NCI-H774 (cell line): ENCODE measurements at regions not wholly inside any gene's neighbourhood (a gene's known extent, or its start where the extent isn't known, plus 50 kb on each side); places are given as distances from the start of the nearest gene placed in this dataset.

ENCODE experiments used
- DNase-seq: peaks from one replicate; lab custom pipeline; 2025; lab: John Stamatoyannopoulos, UW

DNA sequence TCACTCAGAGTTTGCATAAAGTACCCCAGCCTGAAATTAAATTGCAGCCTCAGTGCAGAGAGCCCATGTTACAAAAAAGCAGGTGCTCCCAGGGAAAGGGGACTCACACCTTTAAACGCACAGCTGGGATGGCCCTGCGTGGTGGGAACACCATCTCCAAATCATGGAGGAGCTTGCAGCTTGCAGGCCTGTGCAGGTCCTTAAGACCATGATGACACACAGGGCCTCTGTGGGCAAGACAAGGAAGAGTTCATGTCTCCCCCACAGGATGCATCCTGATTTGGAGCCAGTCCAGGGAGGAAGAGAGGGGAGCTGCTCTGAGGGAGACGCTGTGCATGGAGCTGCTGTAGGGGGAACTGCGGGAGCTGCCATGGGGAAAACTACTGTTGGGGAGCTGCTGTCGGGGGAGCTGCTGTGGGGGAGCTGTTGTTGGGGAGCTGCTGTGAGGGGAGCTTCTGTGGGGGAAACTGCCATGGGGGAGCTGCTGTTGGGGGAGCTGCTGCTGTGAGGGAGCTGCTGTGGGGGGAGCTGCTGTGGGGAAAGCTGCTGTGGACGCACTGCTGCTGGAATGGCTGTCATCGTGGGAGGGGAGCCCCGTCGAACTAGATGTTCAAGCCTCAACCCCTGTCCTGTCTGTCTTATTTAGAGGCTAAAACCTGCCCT, 113.9 kb downstream of the MATN1 start:
- no peak for DNase-seq

DNA sequence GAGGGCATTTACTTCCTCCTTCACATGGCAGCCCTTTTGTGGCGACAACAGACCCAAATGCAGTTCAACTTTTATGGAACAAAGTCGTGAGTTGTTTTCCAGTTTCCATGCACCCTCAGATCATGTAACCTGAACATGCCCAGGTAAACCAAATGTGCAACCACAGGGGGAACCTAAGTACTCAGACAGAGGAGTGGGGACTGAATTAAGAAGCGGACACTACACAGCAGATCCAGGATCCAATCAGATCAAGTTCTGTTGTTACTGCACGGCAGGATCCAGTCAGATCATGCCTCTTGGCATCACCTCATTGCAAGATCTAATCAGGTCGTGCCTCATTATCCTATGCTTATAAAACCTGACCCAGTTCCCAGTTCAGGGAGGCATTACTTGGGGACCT, 115.7 kb downstream of the MATN1 start:
- no peak for DNase-seq

DNA sequence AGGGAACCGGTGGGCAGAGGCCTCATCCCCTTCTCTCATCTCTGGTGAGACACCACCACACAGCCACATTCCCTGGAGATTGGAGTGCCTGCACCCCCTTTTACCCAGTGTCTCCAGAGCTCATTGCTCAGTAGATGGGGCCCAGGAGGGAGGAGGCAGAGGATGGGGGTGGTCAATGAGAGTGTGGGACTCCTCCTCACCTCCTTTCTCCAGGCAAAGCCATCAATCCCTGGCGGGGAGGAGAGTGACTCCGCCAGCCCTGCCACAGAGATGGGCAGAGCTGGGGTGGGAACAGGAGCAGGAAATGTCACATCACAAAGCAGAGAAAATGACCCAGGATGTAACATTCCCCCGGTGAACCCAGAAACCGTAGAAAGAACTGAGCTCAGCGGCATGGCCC, 117.2 kb downstream of the MATN1 start:
- no peak for DNase-seq

DNA sequence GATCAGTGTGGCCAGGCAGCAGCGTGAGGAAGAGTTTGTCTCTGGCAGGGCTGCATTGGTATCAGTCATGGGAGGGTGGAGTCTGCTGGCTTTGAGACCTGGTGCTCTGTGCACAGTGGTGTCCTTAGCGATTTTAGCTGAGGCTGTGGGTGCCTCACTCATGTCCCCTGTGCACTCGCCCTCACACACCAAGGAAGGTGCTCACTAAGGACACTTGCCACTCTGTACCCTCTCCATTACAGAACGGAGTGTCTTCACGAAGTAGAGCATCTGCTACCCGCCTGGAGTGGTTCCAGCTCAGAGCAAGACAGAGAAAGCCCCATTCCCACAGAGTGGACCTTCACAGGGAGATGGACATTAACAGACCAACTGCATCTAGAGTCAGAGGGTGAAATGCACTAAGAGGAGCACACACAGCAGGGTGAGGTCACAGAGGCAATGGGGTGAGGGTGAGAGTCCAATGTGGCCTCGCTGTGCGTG, 117.9 kb downstream of the MATN1 start:
- DNase-seq: no peak

DNA sequence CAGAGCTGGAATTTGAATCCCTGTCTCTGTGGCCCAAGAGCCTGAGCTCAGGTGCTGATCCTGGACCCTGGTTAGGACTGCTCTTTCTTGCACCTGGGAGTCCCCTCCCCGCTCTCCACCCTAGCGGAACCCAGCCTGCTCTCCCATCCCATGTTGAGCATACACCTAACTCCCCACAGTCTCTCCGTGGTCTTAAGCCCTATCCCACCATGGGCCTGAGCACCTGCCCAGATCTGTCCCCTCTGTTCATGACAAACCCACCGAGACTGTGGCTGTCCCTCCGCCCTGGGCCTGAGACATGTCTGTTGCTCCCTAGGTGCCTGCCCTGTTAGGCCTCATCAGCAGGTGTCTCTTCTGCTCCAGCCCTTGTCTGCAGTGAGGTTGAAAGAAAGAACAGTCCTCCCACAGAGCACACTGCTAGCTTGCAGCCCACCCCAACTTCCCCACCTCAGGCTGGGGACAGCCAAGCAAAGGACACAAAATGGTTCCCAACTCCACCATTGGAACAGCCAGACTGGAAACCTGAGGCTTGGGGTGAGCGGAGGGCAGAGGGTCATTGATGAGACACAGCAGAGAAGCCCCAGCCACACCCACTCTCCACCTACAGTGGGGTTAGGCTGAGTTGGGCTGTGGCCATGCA, 118.5 kb downstream of the MATN1 start:
- DNase-seq: no peak

DNA sequence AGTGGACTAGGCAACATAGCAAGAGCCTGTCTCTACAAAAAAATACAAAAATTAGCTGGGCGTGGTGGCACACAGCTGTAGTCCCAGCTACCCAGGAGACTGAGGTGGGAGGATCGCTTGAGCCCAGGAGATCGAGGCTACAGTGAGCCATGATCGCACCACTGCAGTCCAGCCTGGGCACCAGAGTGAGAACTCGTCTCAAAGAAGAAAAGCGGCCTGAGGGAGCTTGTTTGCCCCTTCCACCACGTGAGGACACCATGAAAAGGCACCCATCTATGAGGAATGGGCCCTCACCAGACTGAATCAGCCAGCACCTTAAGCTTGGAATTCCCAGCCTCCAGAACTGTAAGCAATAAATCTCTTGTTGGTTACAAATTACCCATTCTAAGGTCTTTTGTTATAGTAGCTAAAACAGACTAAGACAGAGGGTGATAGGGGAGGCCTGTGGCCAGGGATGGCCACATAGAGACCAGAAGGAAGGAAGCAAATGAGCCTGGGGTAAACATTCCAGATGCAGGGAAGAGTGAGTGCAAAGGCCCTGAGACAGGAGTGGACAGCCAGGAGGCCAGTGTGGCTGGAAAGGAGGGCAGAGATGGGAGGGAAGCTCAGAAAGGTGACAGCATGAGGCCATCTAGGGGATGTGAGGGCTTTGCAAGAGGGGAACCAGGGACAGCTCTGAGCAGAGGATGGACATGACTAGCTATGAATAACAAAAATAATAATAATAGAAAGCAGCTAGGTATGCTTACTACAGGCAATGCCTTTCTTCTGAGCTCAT, 120.1 kb downstream of the MATN1 start:
- no peak for DNase-seq

DNA sequence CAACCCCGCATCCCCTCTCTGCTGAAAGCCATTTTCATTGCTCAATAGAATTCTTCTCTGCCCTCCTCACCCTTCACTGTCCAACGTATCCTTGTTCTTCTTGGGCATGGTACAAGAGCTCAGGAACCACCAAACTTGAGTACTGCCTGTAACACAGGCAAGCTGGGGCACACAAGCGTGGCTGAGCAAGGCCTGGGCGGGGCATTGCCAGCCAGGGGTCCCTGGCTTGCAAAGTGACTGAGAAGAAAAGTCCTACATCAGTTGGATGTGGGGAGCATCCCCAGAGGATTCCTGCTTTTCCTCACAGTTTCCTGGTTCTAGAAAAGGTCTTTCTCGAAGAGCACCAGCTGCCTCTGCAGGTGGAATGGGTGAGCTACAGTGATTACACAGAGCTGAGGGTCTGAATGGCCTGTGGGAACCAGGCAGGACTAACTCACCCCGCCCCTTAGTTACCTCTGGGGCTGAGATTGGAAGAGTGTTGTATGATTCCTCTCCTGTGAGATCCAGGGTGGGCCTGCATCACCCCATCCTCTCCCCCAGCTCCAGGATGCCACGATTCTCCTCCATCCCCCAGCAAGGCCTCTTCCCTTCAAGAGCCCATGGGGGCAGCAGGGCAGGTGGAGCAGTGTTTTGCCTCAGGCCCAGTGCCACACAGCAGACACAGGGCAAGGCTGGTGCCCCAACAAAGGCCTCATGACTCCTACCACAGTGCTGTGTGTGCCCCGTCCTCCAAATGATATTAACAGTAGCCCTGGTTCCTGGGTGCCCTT, 121.9 kb downstream of the MATN1 start:
- DNase-seq: no peak

DNA sequence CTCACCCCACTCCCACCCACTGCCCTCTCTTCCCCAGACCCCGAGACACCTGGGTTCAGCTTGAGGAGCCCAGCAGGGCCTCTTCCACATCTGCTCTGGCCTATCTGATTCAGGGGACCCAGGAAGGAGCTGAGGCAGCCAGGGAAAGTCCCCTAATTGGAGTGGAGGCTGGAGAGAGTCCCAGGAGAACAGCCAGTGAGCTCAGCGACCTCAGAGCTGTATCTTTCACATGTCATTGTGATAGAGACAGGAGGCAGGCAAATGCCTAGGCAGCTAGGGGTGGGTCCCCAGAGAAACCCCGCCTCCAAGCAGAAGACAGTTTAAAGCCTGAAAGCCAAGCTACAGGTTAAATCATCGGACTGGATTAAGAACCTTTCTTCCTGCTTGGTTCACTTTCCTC, 122.7 kb downstream of the MATN1 start:
- DNase-seq: no peak

DNA sequence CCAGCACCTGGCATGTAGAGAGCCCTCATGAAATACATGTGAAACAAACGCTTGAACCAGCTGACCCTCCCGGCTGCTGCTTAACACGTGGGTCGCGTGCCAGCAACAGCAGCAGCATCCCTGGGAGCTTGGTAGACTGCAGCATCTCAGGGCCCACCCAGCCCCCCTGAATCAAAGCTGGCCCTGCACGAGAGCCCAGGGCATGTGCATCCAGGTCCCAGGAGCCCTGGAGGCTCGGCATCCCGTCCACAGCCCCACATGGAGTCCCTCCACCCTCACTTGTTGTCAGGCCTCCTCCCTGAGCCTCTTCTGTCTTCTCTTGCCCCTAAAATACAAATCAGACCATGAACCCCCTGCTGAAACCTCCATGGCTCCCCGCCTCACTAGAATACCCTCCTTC, 123.1 kb downstream of the MATN1 start:
- DNase-seq: peak; percentile 11

DNA sequence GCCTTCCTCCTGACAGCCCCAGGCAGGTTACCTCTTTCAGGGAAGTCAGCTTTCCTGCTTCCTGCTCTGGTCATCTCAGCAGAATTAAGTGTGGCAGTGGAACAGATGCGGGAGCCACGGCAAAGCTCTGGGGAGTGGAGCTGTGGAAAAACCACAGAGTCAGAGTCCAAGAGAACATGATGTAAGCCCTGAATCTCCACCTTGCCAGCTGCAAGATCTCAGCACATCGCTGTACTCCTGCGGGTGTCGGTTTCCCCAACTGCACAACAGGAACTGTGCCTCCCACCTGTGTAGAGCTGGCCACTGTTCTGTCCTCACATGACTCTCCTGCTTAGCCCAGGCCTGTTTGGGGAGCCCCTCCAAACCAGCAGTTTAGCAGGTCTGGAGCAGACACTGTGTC, 123.7 kb downstream of the MATN1 start:
- no peak for DNase-seq

DNA sequence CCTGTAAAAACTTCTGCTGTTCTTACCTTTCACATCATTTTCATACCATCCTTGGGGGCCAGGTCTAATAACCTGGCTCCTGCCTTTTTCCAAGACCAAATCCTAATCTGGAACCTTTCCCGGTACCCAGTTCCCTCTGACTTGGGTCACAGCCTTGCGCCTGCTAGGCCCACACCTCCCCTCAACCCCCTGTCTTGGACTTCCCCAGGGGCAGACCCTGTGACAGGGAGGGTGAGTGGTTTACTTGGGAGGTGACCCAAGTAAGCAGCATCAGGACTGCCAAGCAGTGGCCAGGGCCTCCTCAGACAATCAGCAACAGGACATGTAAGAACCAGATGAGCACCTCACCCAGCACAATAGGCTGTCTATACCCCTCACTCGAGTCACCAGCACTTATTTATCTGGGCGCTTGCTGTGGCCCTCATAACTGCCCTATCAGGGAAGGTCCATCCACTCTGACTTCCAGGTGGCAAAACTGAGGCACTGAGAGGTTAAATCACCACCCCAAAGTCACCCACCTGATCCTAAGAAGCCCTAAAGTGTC, 124.7 kb downstream of the MATN1 start:
- DNase-seq: no peak

DNA sequence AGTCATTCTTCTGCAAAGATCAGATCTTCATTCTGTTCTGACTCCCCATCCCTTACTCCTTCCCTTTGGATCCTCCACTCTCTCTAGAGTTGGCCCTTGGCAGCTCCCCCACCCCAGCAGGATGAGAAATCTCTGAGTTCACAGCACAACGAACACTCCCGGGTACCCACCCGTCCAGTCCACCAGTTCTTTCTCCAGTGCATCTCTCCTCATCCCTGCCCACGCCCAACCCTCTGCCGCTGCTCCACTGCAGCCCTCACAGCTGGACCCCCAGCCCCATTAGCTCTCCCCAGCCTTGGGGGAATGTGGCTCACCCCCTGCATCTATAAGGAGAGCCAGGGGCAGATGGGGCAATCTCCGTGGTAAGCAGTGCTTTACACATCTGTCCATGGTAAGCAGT, 125.7 kb downstream of the MATN1 start:
- no peak for DNase-seq

DNA sequence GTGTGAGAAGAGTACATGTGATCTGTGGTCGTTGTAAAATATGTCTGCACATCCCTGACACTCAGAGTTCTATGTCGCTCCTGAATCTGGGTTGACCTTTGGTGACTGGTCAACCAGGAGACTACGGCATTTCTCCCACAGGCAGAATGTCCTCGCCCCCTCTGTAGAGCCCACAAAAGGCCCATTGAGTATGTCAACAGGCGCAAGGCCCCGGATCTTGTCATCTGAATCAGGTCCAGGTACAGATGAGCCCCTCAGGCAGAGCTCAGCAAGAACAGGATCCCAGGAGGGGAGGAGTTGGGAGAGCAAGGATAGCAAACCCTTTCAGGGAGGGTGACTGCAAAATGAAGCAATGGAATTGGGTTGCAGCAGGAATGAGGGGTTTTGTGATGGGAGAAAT, 126.5 kb downstream of the MATN1 start:
- DNase-seq: no peak

DNA sequence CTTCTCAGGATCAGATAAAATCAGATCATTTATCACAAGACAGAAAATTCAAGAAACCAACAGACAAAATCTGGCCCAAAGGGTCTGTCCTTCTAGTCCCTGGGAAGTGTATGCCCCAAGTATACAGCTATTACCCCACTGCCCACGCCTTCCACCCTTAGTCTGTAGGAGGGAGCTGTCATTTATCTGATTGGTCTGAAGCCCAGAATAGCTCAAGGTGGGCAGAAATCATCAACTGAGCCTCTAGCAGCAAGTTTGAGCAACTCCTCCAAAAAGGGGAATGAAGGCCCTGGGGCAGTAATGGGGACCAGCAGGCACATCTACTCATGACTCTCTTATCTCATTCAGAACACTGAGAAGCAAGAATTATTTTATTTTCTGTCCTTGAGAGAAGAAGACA, 126.9 kb downstream of the MATN1 start:
- DNase-seq: no peak

DNA sequence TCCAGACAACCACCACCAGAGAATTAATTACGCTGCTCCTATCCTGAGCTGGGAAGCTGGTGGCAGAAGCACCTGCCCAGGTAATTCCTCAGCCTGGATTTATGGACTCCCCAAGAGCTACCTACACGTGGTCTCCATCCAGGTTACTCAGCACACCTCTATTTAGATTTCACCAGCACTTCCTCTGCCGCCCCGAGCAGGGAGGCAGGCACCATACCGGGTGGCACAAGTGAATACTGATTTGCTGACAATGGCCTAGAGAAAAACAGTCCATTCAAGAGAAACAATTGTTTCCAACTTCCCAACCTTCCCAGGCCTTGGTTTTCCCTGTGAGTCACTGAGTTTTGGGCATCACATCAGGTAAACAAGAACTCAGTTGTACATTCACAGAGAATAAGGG, 134.3 kb downstream of the MATN1 start:
- DNase-seq: no peak

DNA sequence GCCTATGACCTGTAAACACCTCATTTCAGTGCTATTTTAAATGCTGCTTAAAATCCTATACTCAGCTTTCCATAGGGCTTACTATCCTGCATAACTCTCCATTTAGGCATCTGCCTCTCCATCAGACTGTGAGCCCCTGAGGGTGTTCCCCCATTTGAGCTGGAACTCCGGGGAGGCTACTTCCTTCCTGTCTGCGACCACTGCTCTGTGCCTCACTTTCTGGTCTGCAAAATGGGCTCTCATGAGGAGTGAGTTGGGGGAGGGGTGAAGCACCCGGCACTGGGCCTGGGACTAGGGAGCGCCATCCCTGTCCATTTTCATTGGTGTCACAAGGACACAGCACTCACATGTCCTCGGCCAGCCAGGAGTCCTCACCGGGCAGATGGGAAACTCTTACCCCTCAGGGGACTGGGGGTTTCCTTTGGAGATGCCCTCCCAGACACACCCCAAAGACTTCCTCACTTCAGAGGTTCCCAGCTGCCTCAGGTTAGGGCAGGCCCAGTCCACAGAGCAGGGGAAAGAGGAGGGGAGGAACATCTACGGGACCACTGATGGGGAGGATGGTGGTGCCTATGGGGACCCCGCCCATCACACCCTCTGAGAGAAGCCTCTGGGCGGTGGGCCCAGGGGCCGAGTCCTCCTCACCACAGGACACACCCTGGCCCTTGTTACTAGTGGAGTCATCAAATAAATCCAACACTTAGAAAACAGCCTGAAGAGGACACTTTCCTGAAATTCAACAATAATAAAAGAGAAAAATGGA, 134.9 kb downstream of the MATN1 start:
- DNase-seq: no peak

DNA sequence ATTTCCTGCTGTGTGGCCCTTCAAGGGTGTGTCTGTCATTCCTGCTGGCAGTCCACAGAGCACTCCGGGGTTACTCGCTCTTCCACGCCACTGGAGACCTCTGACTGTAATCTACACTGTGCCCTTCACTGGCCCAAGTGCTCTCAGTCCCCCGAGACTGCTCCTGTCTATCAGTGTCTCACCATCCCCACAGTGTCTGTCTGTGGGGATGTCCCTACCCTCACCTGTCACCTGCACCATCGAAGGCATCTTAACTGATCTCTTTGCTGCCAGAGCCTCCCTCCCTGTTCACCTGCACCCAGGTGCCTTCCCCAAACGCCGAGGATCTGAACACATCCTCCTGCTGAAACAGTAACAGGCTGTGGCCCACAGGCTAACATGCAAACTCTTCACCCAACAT, 136.7 kb downstream of the MATN1 start:
- no peak for DNase-seq

DNA sequence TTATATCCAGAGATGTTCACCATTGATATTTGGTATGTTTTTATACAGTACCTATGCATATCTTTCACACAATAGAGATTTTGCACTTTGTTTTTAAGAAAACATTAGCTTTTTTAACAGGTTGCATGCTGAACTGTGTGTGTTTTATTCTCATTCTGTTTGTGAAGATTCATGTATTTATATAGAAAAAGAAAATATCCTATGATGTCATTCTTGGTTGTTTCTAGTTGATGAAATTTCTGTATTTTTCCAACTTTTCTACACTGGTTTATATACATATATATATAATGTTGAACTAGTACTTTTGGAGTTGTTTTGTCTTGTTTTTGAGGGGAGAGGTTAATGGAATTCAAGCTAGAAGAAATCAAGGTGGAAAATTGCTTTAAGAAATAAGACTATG, 143.8 kb downstream of the MATN1 start:
- no peak for DNase-seq

DNA sequence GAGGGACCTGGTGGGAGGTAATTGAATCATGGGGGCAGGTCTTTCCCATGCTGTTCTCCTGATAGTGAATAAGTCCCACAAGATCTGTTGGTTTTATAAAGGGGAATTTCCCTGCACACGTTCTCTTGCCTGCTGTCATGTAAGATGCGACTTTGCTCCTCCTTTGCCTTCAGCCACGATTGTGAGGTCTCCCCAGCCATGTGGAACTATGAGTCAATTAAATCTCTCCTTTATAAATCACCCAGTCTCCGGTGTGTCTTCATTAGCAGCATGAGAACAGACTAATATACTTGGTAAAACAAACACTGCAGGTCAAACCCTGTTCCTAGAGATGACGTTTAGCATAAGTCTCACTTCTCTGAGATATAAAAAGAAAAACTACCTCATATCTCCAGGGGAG, 148.3 kb downstream of the MATN1 start:
- DNase-seq: no peak

DNA sequence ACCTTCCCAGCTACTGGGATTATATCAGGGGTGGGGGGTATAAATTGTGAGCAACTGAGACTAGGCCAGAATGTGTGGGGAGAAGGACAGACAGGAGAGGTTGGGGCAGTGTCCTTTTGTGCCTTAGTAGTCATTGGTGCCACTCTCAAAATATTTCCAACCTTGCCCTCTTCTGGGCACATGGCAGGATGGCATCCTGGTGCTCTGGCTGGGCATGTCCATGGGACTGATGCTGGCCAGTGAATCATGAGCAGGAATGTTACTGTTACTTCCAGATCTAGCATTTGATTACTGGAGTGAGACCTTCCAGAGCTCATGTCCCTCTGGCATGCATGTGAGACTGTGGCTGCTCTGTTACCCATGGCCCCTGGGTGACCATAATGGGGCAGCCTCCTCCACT, 151.2 kb downstream of the MATN1 start:
- no peak for DNase-seq

DNA sequence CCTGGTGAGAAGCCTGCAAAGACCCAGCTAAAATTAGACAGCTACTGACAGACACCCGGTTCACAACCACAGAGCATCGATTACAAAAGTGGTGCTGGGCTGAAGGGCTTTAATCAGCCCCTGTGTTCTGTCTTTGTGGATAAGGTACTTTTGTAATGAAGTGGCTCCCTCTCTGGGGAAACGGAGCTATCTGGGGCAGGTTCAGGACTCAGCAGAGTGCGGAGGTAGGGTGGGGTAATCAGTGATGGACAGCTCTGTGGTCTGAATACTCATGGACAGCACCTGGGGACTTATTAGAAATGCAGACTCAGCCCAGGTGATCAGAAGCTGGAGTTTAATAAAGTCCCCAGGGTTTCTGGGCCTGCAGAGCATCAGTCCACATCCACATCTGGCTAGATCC, 152.0 kb downstream of the MATN1 start:
- DNase-seq: no peak

DNA sequence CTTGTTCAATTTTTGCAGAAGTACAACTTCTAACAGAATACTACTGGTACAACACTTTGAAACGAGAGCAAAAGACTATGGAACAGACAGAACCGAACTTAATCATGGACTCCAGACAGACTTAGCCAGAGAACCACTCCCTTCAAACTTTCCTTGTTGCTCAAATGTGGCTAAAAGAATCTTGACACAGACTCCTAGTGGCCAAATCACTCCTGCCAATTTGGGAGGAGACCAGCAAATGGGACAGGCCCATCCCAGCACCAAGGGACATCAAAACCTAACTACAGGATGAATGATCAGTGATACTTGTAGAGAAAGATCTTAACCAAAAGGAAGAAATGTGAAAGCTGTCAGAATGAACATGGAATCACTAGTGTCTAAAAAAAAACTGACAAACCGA, 154.0 kb downstream of the MATN1 start:
- no peak for DNase-seq
